Prostate gland (tissue), 2 donors: ENCODE measurements at regions not wholly inside any gene's neighbourhood (a gene's known extent, or its start where the extent isn't known, plus 50 kb on each side); places are given as distances from the start of the nearest gene placed in this dataset.

Experiments
- DNase-seq: peaks from one replicate; pipeline ENCODE4 v3.0.0-alpha.2; 2019; ENCODE audit warnings: low spot score
- H3K27ac ChIP-seq, 2 donors: fragments of 200-600 bp; sonication (generic); 2 replicates each; pipeline ENCODE4 v1.5.1; 2017 to 2019
- H3K27me3 ChIP-seq: fragments of 200-600 bp; sonication (generic); replicated peaks from 2 replicates; pipeline ENCODE4 v1.5.1; 2019; ENCODE audit not compliant: insufficient read depth
- H3K36me3 ChIP-seq, 2 donors: fragments of 200-600 bp; sonication (generic); 1 replicate in 1 of 2; 2 replicates in 1 of 2; pipeline versions ENCODE4 v1.5.1 to v1.8.1; 2017 to 2019
- H3K4me1 ChIP-seq: fragments of 200-600 bp; sonication (generic); replicated peaks from 2 replicates; pipeline ENCODE4 v1.5.1; 2019
- H3K4me3 ChIP-seq, 2 donors: fragments of 200-600 bp; sonication (generic); 2 replicates each; pipeline ENCODE4 v1.5.1; 2017 to 2019
- H3K9me3 ChIP-seq: fragments of 200-600 bp; sonication (generic); 2 replicates; pipeline ENCODE4 v1.5.1; 2017
- CTCF ChIP-seq, 4 experiments: fragments of 200-600 bp in 2 of 4; fragments of 450-650 bp in 2 of 4; sonication (generic) in 2 of 4; IDR thresholded peaks; 1 replicate in 3 of 4; 2 replicates in 1 of 4; pipeline ENCODE4 v1.5.1; 2016 to 2019; ENCODE audit warnings: antibody characterized with exemption in 4 of 4, mild to moderate bottlenecking in 2 of 4, moderate library complexity in 2 of 4
- POLR2A ChIP-seq: fragments of 450-650 bp; IDR thresholded peaks from one replicate; pipeline ENCODE4 v1.6.1; 2016; ENCODE audit warnings: antibody characterized with exemption, mild to moderate bottlenecking
- POLR2AphosphoS5 ChIP-seq: sonication (generic); formaldehyde crosslinking; IDR thresholded peaks from one replicate; pipeline ENCODE4 v1.6.1; 2017; ENCODE audit warnings: antibody characterized with exemption
- WGBS: methylation state at CpG from one replicate; pipeline ENCODE4 v1.1.5; 2018; 5-methylcytosine and 5-hydroxymethylcytosine counted together
- intact Hi-C: fragments of 100-400 bp; cut with DNase I; formaldehyde crosslinking; loops from one replicate; pipeline ENCODE4 v1.14.2; 2022

- Histone ChIP-seq H3K27ac (no peak overlapping the region), H3K4me3 (no peak overlapping the region), H3K4me1 (no peaks in the 10 kb centered on the region), H3K9me3 (no peaks in the 10 kb centered on the region), H3K27me3 (no peaks in the 10 kb centered on the region), H3K36me3 (no peaks in the 10 kb centered on the region)
- intact Hi-C loops, result no loop called here
- DNase-seq, result no peak
- 69% methylated on average over 2 of the region's 2 CpGs for WGBS
- TF ChIP-seq POLR2AphosphoS5, result no peak
- no peak for TF ChIP-seq CTCF (IDR thresholded peaks at IDR 0.05)
- TF ChIP-seq POLR2A, result no peak
Measured at GRCh38 chr7:115754226-115754625, 276.3 kb downstream of the TFEC start.

DNA sequence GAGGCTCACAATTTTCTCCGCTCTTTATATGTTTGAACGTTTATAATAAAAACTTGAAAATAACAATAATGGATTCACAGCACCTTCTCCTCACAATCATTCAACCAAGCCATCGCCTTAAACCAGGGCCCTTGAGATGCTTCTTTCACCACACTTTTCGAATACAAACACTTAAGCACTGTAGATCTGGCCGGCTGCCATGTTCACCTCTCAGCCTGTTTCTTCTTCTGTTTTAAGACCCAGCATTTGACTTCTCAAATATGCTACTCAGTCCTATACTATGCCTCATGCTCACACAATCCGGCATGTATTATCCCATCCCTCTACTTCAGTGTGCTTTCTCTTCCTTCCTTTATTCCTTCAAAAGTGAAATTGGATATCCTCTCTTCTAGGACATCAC is 280.6 kb downstream of the TFEC start:
- Histone ChIP-seq H3K27ac (no peak overlapping the region), H3K27me3 (no peaks in the 10 kb centered on the region), H3K4me3 (no peak overlapping the region), H3K36me3 (no peaks in the 10 kb centered on the region), H3K4me1 (no peaks in the 10 kb centered on the region), H3K9me3 (no peaks in the 10 kb centered on the region)
- TF ChIP-seq POLR2AphosphoS5, result no peak
- TF ChIP-seq CTCF (IDR thresholded peaks at IDR 0.05), result no peak
- no peak for TF ChIP-seq POLR2A
- 67% methylated on average over 6 of the region's 6 CpGs for WGBS
- intact Hi-C loops, result no loop called here
- no peak for DNase-seq

- Histone ChIP-seq H3K4me1 (no peaks in the 10 kb centered on the region), H3K27ac (no peak overlapping the region), H3K9me3 (no peaks in the 10 kb centered on the region), H3K27me3 (no peaks in the 10 kb centered on the region), H3K36me3 (no peaks in the 10 kb centered on the region), H3K4me3 (no peak overlapping the region)
- no peak for TF ChIP-seq POLR2A
- peak in 2 of 4 experiments; percentile 6 to 22 for TF ChIP-seq CTCF (IDR thresholded peaks at IDR 0.05)
- TF ChIP-seq POLR2AphosphoS5, result no peak
- intact Hi-C loops, result no loop called here
- WGBS, result 56% methylated on average over 5 of the region's 5 CpGs
- DNase-seq, result no peak
Measured at GRCh38 chr7:115748123-115748738, 282.3 kb downstream of the TFEC start.

- Histone ChIP-seq H3K27me3 (no peaks in the 10 kb centered on the region), H3K27ac (no peak overlapping the region), H3K4me1 (no peaks in the 10 kb centered on the region), H3K4me3 (no peak overlapping the region), H3K9me3 (no peaks in the 10 kb centered on the region), H3K36me3 (no peaks in the 10 kb centered on the region)
- WGBS, result 43% methylated on average over 4 of the region's 4 CpGs
- TF ChIP-seq POLR2AphosphoS5, result no peak
- no peak for TF ChIP-seq CTCF (IDR thresholded peaks at IDR 0.05)
- no peak for TF ChIP-seq POLR2A
- no peak for DNase-seq
- intact Hi-C loops, result no loop called here
Measured at GRCh38 chr7:115747174-115747573, 283.4 kb downstream of the TFEC start.

DNA sequence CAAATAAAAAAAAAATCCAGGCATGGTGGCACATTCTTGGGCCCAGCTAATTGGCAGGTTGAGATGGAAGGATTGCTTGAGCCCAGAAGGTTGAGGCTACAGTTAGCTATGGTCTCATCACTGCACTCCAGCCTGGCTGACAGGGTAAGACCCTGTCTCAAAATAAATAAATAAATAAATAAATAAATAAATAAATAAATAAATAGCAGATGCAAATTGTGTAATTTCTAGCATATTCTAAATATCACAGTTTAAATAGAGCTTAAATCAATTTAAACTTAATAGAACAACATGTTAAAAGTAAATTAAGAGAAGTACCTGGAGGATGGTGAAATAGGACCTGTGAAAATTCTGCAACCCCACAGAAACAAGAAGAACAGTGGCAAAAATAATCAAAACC is 290.5 kb downstream of the TFEC start:
- DNase-seq, result no peak
- Histone ChIP-seq H3K36me3 (no peaks in the 10 kb centered on the region), H3K9me3 (no peaks in the 10 kb centered on the region), H3K4me1 (no peaks in the 10 kb centered on the region), H3K27me3 (no peaks in the 10 kb centered on the region), H3K4me3 (no peak overlapping the region), H3K27ac (no peak overlapping the region)
- intact Hi-C loops, result no loop called here
- TF ChIP-seq CTCF (IDR thresholded peaks at IDR 0.05) (no peak), POLR2AphosphoS5 (no peak), POLR2A (no peak)
